Mucosa of rectum (tissue), 2 donors: ENCODE measurements at regions not wholly inside any gene's neighbourhood (a gene's known extent, or its start where the extent isn't known, plus 50 kb on each side); places are given as distances from the start of the nearest gene placed in this dataset.

ENCODE experiments used
- H3K27ac ChIP-seq, 2 donors: one replicate each; pipeline ENCODE4 v1.7.0; 2013; ENCODE audit warnings: inconsistent platforms in 2 of 2, low read depth in 2 of 2, low read length in 2 of 2
- H3K27me3 ChIP-seq, 2 donors: one replicate each; pipeline ENCODE4 v1.7.0; 2013; ENCODE audit warnings: low read length in 2 of 2; ENCODE audit not compliant: control insufficient read depth in 2 of 2, insufficient read depth in 2 of 2
- H3K36me3 ChIP-seq, 2 donors: one replicate each; pipeline ENCODE4 v1.7.0; 2013; ENCODE audit warnings: low read length in 2 of 2; ENCODE audit not compliant: control insufficient read depth in 2 of 2, insufficient read depth in 2 of 2
- H3K4me1 ChIP-seq, 2 donors: one replicate each; pipeline ENCODE4 v1.7.0; 2013; ENCODE audit warnings: low read length in 2 of 2, mild to moderate bottlenecking in 1 of 2; ENCODE audit not compliant: control insufficient read depth in 2 of 2, insufficient read depth in 2 of 2
- H3K4me3 ChIP-seq, 2 donors: one replicate each; pipeline ENCODE4 v1.7.0; 2013; ENCODE audit warnings: low read length in 2 of 2
- H3K9ac ChIP-seq, 2 donors: one replicate each; pipeline ENCODE4 v1.7.0; 2013; ENCODE audit warnings: low read length in 2 of 2, low read depth in 1 of 2, mild to moderate bottlenecking in 1 of 2
- H3K9me3 ChIP-seq, 2 donors: one replicate each; pipeline ENCODE4 v1.7.0; 2013; ENCODE audit warnings: low read length in 2 of 2; ENCODE audit not compliant: control insufficient read depth in 2 of 2
- donor health status: healthy.
- donor health status: Normal muscosa, but diverticular disease.

DNA sequence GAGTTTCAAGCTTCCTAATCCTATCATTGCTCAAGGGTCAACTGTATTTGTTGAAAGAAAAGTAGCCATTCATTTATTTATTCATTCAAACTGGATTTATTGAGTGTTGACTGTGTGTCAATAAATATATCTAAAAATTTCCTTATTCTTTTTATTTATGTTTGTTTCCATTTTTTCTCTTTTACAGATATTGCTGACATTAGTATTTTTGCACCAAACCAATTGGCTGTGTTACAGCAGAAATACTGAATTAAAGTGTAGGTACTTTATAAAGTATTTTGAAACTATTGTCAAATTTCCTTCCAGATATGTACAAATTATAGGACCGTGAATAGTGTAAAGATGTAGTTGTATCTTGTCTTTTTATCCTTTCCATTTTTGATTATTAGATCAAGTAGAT lies 692.0 kb upstream of the SLC10A2 start:
- H3K36me3 ChIP-seq, result no peaks in the 10 kb centered on the region
- H3K4me1 ChIP-seq, result no peaks in the 10 kb centered on the region
- H3K9ac ChIP-seq, result no peak overlapping the region
- H3K9me3 ChIP-seq, result no peaks in the 10 kb centered on the region
- no peak overlapping the region for H3K27ac ChIP-seq
- H3K4me3 ChIP-seq, result no peak overlapping the region
- H3K27me3 ChIP-seq, result no peaks in the 10 kb centered on the region

DNA sequence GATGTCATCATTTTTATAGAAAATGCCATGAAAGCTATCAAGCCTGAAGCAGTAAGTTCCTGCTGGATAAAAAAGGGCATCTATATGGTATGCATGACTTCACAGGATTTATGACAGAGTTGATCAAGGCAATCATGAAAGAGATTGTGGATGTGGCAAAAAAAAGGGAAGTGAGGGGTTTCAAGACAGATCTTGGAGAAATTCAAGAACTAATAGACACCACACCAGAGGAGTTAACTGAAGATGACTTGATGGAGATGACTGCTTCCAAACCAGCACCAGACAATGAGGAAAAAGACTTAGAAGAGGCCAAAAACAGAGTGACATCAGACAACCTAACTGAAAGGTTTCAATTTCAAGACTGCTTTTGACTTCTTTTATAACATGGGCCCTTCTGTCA lies 691.1 kb upstream of the SLC10A2 start:
- H3K27me3 ChIP-seq, result no peaks in the 10 kb centered on the region
- H3K36me3 ChIP-seq, result no peaks in the 10 kb centered on the region
- H3K27ac ChIP-seq, result no peak overlapping the region
- H3K9ac ChIP-seq, result no peak overlapping the region
- no peaks in the 10 kb centered on the region for H3K4me1 ChIP-seq
- no peaks in the 10 kb centered on the region for H3K9me3 ChIP-seq
- H3K4me3 ChIP-seq, result no peak overlapping the region

DNA sequence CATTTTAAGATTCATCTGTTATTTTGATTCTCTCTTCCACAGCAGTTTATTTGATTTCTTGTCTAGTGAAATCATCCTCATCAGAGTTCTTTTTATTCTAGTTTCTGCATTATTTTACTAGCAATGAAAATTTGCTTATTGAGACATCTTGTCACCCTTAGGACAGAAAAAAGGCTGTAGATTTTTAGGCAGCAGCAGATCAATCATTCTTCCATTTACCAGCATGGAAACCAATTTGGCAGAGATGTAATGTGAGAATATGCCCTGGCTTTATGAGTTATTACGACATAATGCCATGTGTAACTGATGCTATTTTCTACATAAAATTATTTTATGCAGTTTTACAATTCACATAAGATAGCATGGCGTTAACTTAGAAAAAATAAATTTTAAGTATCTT lies 688.6 kb upstream of the SLC10A2 start:
- Histone ChIP-seq H3K9me3 (no peaks in the 10 kb centered on the region), H3K27me3 (no peaks in the 10 kb centered on the region), H3K27ac (no peak overlapping the region)

DNA sequence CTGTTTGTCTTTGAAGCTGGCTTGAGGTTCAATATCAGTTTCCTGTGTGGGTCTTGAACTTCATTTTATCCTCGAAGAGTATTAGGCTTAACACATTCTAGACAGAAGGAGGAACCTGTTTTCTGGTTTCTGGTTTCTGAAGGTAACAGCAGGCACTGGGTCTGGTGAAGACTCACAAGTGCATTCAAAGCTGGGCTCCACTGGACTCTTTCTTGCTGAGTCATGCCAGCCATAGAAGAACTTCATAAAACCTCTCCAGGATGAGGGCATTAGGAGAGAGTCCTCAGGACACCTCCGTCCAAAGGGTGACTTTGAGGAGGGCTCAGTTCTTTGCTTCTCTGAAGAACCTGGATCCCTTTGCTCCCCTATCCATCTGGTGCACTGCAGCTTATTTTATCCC lies 668.6 kb upstream of the SLC10A2 start:
- H3K9me3 ChIP-seq, result no peaks in the 10 kb centered on the region
- H3K36me3 ChIP-seq, result no peaks in the 10 kb centered on the region
- no peaks in the 10 kb centered on the region for H3K4me1 ChIP-seq
- H3K27me3 ChIP-seq, result no peaks in the 10 kb centered on the region
- H3K4me3 ChIP-seq, result no peak overlapping the region
- no peak overlapping the region for H3K27ac ChIP-seq
- no peak overlapping the region for H3K9ac ChIP-seq

More for the DNA sequence above, 688.6 kb upstream of the SLC10A2 start:
- Histone ChIP-seq H3K9ac (no peak overlapping the region), H3K4me3 (no peak overlapping the region), H3K4me1 (no peaks in the 10 kb centered on the region), H3K36me3 (no peaks in the 10 kb centered on the region)

DNA sequence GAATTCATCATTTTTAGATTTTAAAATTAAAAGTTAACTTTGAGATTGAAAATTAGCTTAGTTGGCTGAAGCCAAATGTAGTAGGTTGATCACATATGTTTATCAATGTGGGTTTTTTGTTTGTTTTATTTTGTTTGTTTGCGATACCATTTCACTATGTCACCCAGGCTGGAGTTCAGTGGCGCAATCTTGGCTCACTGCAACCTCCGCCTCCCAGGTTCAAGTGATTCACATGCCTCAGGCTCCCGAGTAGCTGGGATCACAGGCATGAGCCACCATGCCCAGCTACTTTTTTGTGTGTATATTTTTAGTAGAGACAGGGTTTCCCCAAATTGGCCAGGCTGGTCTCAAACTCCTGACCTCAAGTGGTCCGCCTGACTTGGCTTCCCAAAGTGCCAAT lies 665.7 kb upstream of the SLC10A2 start:
- no peaks in the 10 kb centered on the region for H3K4me1 ChIP-seq
- H3K27ac ChIP-seq, result no peak overlapping the region
- H3K36me3 ChIP-seq, result no peaks in the 10 kb centered on the region
- H3K9ac ChIP-seq, result no peak overlapping the region
- H3K9me3 ChIP-seq, result no peaks in the 10 kb centered on the region
- no peaks in the 10 kb centered on the region for H3K27me3 ChIP-seq
- H3K4me3 ChIP-seq, result no peak overlapping the region

DNA sequence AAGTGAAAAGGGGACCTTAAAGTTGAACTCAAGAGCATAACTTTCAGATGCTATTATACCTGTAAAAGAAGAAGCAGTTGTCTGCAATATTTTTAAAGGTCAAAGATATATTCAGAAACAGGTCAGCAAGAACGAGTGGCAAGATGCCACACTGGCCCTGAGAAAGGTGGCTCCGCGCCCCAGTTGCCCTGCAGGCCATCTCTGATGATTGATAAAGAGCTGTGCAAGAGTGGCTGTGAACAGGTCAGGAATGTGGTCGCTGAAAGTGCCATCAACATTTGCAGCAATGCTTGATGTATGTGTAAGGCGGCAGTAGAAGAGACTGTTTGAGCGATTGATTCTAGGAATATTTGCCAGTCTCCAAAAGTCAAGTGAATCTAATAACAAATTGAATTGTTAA lies 664.2 kb upstream of the SLC10A2 start:
- Histone ChIP-seq H3K9me3 (no peaks in the 10 kb centered on the region), H3K36me3 (no peaks in the 10 kb centered on the region), H3K4me3 (no peak overlapping the region)

DNA sequence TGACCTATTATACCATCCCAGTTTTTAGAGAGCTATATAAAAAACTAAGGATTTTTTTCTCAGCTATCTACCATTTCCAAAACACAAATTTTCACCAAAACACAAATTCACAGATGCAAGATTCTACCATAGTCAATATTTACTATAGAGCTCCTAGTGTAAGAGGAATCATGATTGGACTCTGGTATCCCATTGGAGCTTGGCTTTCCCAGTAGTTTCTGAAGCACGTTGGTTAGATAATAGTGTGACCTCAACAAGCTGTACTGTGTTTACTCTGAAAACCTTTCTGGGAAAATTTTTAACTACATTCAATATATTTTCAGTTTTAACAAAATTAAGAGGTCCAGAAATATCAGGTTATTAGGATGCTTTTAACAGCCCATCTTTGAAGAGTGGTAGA lies 660.6 kb upstream of the SLC10A2 start:
- no peaks in the 10 kb centered on the region for H3K36me3 ChIP-seq
- no peaks in the 10 kb centered on the region for H3K4me1 ChIP-seq
- no peak overlapping the region for H3K27ac ChIP-seq
- no peaks in the 10 kb centered on the region for H3K27me3 ChIP-seq
- no peaks in the 10 kb centered on the region for H3K9me3 ChIP-seq
- no peak overlapping the region for H3K9ac ChIP-seq
- H3K4me3 ChIP-seq, result no peak overlapping the region

More for the DNA sequence above, 664.2 kb upstream of the SLC10A2 start:
- H3K4me1 ChIP-seq, result no peaks in the 10 kb centered on the region
- H3K27me3 ChIP-seq, result no peaks in the 10 kb centered on the region
- H3K27ac ChIP-seq, result no peak overlapping the region
- H3K9ac ChIP-seq, result no peak overlapping the region

DNA sequence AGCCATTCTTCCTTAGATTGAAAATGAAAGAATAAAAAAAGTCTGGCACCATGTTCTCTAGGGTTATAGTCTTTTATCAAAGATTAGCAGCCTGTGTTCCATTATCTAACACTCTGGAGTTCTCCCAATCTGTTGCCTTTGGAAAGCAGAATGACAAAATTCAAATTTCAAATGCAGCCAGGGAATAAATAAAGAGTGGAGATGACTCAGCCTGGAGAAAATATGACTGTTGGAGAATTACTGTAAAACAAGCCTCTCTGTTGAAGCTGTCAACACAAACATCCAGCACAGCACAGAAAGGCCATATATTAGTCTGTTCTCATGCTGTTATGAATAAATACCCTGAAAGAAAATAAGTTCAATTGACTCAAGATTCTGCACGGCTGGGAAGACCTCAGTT lies 650.5 kb upstream of the SLC10A2 start:
- no peaks in the 10 kb centered on the region for H3K9me3 ChIP-seq
- H3K4me3 ChIP-seq, result no peak overlapping the region
- H3K27me3 ChIP-seq, result no peaks in the 10 kb centered on the region
- H3K9ac ChIP-seq, result no peak overlapping the region
- no peaks in the 10 kb centered on the region for H3K36me3 ChIP-seq
- H3K4me1 ChIP-seq, result no peaks in the 10 kb centered on the region
- H3K27ac ChIP-seq, result no peak overlapping the region

DNA sequence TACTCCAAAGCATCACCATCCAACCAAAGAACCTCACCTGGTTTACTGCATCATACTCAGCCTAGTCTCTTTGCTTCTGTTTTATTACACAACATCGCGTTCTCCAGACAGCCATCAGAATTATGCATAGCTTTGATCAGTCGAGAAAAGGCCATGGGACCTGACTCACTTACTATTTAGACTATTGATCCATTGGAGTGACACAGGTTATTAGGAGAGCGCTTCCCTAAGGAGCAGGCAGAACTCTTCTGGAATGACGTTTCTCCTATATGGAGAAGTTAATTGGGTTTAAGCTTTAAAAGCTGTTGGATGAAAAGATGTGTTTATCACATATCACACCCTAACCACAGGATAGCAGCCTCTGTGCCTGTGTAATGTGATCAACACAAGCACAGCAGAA lies 649.1 kb upstream of the SLC10A2 start:
- Histone ChIP-seq H3K4me3 (no peak overlapping the region), H3K27me3 (no peaks in the 10 kb centered on the region), H3K27ac (no peak overlapping the region), H3K9ac (no peak overlapping the region), H3K9me3 (no peaks in the 10 kb centered on the region), H3K4me1 (no peaks in the 10 kb centered on the region), H3K36me3 (no peaks in the 10 kb centered on the region)

DNA sequence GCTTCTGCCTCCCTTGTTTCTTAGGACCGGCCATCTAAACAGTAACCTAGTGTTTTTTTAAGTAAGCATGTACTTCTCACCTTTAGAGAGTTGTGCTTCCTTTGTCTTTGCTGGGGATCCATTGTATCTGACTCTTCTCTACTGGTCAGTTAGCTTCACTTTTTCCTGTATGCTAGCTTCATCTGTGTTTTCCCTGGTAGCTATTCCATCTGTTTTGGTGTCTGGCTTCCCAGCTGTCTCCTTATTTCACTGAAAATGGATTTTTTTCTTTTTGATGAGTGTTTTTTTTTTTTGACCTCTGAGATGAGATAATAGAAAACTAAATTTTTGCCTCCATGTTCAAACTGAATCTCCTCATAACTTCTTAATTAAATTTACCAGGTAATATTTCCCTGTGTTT lies 637.0 kb upstream of the SLC10A2 start:
- Histone ChIP-seq H3K36me3 (no peaks in the 10 kb centered on the region), H3K27me3 (no peaks in the 10 kb centered on the region), H3K4me1 (no peaks in the 10 kb centered on the region), H3K9me3 (no peaks in the 10 kb centered on the region), H3K4me3 (no peak overlapping the region), H3K9ac (no peak overlapping the region), H3K27ac (no peak overlapping the region)

DNA sequence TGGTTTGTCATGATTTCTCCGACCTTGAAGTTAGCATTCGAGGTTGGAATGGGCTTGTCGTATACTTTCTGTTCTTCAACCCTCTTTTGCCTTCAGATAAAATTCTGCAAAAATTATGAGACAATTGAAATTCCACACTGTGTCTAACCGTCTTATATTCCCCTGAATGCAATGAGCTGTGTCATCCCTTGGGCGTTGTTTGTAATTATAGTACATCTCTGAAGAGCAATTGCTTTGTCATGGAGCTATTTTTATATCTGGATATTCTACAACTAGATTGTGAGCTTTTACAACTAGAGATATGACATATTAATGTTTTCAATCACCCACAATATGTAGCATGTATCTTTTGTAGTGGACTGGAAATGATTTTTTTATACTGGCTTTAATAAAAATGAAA lies 631.8 kb upstream of the SLC10A2 start:
- no peaks in the 10 kb centered on the region for H3K36me3 ChIP-seq
- no peak overlapping the region for H3K9ac ChIP-seq
- H3K27ac ChIP-seq, result no peak overlapping the region
- H3K9me3 ChIP-seq, result no peaks in the 10 kb centered on the region
- H3K4me3 ChIP-seq, result no peak overlapping the region
- H3K27me3 ChIP-seq, result no peaks in the 10 kb centered on the region
- no peaks in the 10 kb centered on the region for H3K4me1 ChIP-seq
